MM.1S (cell line): ENCODE measurements at regions not wholly inside any gene's neighbourhood (a gene's known extent, or its start where the extent isn't known, plus 50 kb on each side); places are given as distances from the start of the nearest gene placed in this dataset.

Experiments
- EZH2 ChIP-seq: fragments of 300-600 bp; sonication (generic); optimal IDR thresholded peaks from 2 replicates; pipeline ENCODE3; 2017; ENCODE audit warnings: low read depth, mild to moderate bottlenecking, antibody characterized with exemption, low read length, mixed read lengths
- EZH2phosphoT487 ChIP-seq: fragments of 300-600 bp; sonication (generic); IDR thresholded peaks from 2 replicates; pipeline ENCODE4 v1.6.1; 2018; ENCODE audit warnings: antibody characterized with exemption, low read length
- TF ChIP-seq, protein P1 (sequence below): fragments of 300-600 bp; sonication (generic); IDR thresholded peaks from 2 replicates; pipeline ENCODE4 v1.5.1; 2016; ENCODE audit warnings: antibody characterized with exemption, low read length, mixed read lengths

- TF ChIP-seq EZH2, result no peak
- TF ChIP-seq, protein P1, sequence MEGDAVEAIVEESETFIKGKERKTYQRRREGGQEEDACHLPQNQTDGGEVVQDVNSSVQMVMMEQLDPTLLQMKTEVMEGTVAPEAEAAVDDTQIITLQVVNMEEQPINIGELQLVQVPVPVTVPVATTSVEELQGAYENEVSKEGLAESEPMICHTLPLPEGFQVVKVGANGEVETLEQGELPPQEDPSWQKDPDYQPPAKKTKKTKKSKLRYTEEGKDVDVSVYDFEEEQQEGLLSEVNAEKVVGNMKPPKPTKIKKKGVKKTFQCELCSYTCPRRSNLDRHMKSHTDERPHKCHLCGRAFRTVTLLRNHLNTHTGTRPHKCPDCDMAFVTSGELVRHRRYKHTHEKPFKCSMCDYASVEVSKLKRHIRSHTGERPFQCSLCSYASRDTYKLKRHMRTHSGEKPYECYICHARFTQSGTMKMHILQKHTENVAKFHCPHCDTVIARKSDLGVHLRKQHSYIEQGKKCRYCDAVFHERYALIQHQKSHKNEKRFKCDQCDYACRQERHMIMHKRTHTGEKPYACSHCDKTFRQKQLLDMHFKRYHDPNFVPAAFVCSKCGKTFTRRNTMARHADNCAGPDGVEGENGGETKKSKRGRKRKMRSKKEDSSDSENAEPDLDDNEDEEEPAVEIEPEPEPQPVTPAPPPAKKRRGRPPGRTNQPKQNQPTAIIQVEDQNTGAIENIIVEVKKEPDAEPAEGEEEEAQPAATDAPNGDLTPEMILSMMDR, result no peak
- TF ChIP-seq EZH2phosphoT487, result no peak
Measured at GRCh38 chr1:13948396-13948795, 248.4 kb downstream of the PRDM2 start.
